ENCODE measurements at regions not wholly inside any gene's neighbourhood (a gene's known extent, or its start where the extent isn't known, plus 50 kb on each side); places are given as distances from the start of the nearest gene placed in this dataset.

- peaks cover 2% of the 10 kb centered on the region for H3K27me3 Mint-ChIP-seq (ENCODE audit: low read depth, unreplicated experiment)
- FAIRE-seq, result no peak
These were observed 85.5 kb downstream of the FAS start for GRCh38 chr10:89076120-89076519.

DNA sequence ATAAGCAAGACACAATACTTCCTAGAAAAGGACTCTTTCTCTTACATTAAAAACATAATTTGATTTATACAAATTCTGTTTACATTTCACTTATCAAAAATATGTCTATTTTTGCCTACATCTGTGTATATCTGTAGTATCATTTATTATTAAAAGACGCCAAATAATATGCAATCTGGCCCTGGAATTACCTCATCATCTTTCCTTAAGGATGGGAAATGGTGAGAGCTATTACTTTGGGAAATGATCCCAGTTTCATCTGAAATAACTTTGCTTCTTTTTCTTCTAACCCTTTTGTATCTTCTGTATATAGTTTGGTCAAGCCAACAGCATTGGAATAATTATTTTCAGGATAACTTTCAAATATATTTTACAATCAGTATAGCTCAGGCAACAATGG lies 85.0 kb downstream of the FAS start:
- no peak overlapping the region for H3K4me3 ChIP-seq (ENCODE audit: insufficient read depth, low read depth, low read length)
- H3K36me3 ChIP-seq (ENCODE audit: insufficient read depth, low read length), result no peaks in the 10 kb centered on the region
- peaks cover 10% of the 10 kb centered on the region for H3K4me1 ChIP-seq (ENCODE audit: insufficient read depth, low read length)
- no peak overlapping the region for H2AFZ ChIP-seq (ENCODE audit: low read depth, low read length)
- Mint-ChIP-seq H3K36me3 (ENCODE audit: low read depth, unreplicated experiment) (no peaks in the 10 kb centered on the region), H3K27me3 (ENCODE audit: low read depth, unreplicated experiment) (peaks cover 2% of the 10 kb centered on the region), H3K4me1 (ENCODE audit: low read depth, unreplicated experiment) (peaks cover 5% of the 10 kb centered on the region), H3K4me3 (ENCODE audit: unreplicated experiment) (no peak overlapping the region), H3K9me3 (ENCODE audit: unreplicated experiment) (no peaks in the 10 kb centered on the region), H3K27ac (ENCODE audit: unreplicated experiment) (no peak overlapping the region)
- H3K4me2 ChIP-seq (ENCODE audit: low read length), result no peak overlapping the region
- FAIRE-seq (no peak), DNase-seq (ENCODE audit: low read depth) (no peak)
- no peaks in the 10 kb centered on the region for H3K9me3 ChIP-seq (ENCODE audit: insufficient read depth, low read depth, low read length)
- H3K27ac ChIP-seq (ENCODE audit: low read depth, low read length), result no peak overlapping the region
- no peaks in the 10 kb centered on the region for H4K20me1 ChIP-seq (ENCODE audit: insufficient read depth, low read length)
- TF ChIP-seq EZH2 (IDR thresholded peaks at IDR 0.05; ENCODE audit: insufficient read depth, low read length), result no peak
- TF ChIP-seq, protein P1, sequence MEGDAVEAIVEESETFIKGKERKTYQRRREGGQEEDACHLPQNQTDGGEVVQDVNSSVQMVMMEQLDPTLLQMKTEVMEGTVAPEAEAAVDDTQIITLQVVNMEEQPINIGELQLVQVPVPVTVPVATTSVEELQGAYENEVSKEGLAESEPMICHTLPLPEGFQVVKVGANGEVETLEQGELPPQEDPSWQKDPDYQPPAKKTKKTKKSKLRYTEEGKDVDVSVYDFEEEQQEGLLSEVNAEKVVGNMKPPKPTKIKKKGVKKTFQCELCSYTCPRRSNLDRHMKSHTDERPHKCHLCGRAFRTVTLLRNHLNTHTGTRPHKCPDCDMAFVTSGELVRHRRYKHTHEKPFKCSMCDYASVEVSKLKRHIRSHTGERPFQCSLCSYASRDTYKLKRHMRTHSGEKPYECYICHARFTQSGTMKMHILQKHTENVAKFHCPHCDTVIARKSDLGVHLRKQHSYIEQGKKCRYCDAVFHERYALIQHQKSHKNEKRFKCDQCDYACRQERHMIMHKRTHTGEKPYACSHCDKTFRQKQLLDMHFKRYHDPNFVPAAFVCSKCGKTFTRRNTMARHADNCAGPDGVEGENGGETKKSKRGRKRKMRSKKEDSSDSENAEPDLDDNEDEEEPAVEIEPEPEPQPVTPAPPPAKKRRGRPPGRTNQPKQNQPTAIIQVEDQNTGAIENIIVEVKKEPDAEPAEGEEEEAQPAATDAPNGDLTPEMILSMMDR (IDR thresholded peaks at IDR 0.05; ENCODE audit: insufficient read depth, low read depth, low read length), result no peak
- H3K27me3 ChIP-seq (ENCODE audit: insufficient read depth, low read length), result no peaks in the 10 kb centered on the region
- no peaks in the 10 kb centered on the region for H3K79me2 ChIP-seq (ENCODE audit: insufficient read depth, low read length)
- H3K9ac ChIP-seq (ENCODE audit: low read length), result no peak overlapping the region

More at GRCh38 chr10:89076120-89076519, 85.5 kb downstream of the FAS start:
- DNase-seq (ENCODE audit: low read depth), result no peak
- Histone ChIP-seq H3K79me2 (ENCODE audit: insufficient read depth, low read length) (no peaks in the 10 kb centered on the region), H3K27me3 (ENCODE audit: insufficient read depth, low read length) (no peaks in the 10 kb centered on the region), H3K9me3 (ENCODE audit: insufficient read depth, low read depth, low read length) (no peaks in the 10 kb centered on the region), H3K27ac (ENCODE audit: low read depth, low read length) (no peak overlapping the region), H3K36me3 (ENCODE audit: insufficient read depth, low read length) (no peaks in the 10 kb centered on the region), H4K20me1 (ENCODE audit: insufficient read depth, low read length) (no peaks in the 10 kb centered on the region), H3K4me2 (ENCODE audit: low read length) (no peak overlapping the region), H3K4me3 (ENCODE audit: insufficient read depth, low read depth, low read length) (no peak overlapping the region), H3K9ac (ENCODE audit: low read length) (no peak overlapping the region), H3K4me1 (ENCODE audit: insufficient read depth, low read length) (peaks cover 10% of the 10 kb centered on the region), H2AFZ (ENCODE audit: low read depth, low read length) (no peak overlapping the region)
- Mint-ChIP-seq H3K9me3 (ENCODE audit: unreplicated experiment) (no peaks in the 10 kb centered on the region), H3K4me1 (ENCODE audit: low read depth, unreplicated experiment) (peaks cover 5% of the 10 kb centered on the region), H3K27ac (ENCODE audit: unreplicated experiment) (no peak overlapping the region), H3K36me3 (ENCODE audit: low read depth, unreplicated experiment) (no peaks in the 10 kb centered on the region), H3K4me3 (ENCODE audit: unreplicated experiment) (no peak overlapping the region)
- no peak for TF ChIP-seq EZH2 (IDR thresholded peaks at IDR 0.05; ENCODE audit: insufficient read depth, low read length)
- TF ChIP-seq, protein P1 (IDR thresholded peaks at IDR 0.05; ENCODE audit: insufficient read depth, low read depth, low read length), result no peak

DNA sequence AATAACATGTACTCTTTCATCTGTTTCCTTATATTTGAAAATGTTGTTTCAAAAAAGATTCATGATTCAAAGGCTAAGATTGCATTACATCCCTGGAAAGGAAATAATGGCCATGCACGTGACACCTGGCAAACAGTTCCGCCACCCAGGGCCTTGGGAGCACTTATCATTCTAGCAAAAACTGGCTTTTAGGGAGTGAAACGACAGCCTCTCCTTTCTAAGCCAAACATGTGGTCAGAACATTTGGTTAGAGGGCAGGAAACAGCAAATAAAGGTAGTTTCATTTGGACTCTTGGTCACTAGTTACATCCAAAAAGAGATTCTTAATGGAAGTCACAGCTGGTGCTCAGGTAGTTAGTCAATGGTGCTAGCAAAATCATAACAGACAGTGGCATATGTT lies 83.5 kb downstream of the FAS start:
- Mint-ChIP-seq H3K36me3 (ENCODE audit: low read depth, unreplicated experiment) (no peaks in the 10 kb centered on the region), H3K4me3 (ENCODE audit: unreplicated experiment) (no peak overlapping the region), H3K27me3 (ENCODE audit: low read depth, unreplicated experiment) (peaks cover 2% of the 10 kb centered on the region), H3K9me3 (ENCODE audit: unreplicated experiment) (no peaks in the 10 kb centered on the region), H3K27ac (ENCODE audit: unreplicated experiment) (no peak overlapping the region), H3K4me1 (ENCODE audit: low read depth, unreplicated experiment) (peaks cover 5% of the 10 kb centered on the region)
- no peak overlapping the region for H3K27ac ChIP-seq (ENCODE audit: low read depth, low read length)
- no peaks in the 10 kb centered on the region for H3K9me3 ChIP-seq (ENCODE audit: insufficient read depth, low read depth, low read length)
- H3K9ac ChIP-seq (ENCODE audit: low read length), result no peak overlapping the region
- no peaks in the 10 kb centered on the region for H3K36me3 ChIP-seq (ENCODE audit: insufficient read depth, low read length)
- TF ChIP-seq, protein P1 (IDR thresholded peaks at IDR 0.05; ENCODE audit: insufficient read depth, low read depth, low read length), result no peak
- TF ChIP-seq EZH2 (IDR thresholded peaks at IDR 0.05; ENCODE audit: insufficient read depth, low read length), result no peak
- FAIRE-seq (peak; percentile 9), DNase-seq (ENCODE audit: low read depth) (peak; percentile 46)
- peaks cover 10% of the 10 kb centered on the region for H3K4me1 ChIP-seq (ENCODE audit: insufficient read depth, low read length)
- H2AFZ ChIP-seq (ENCODE audit: low read depth, low read length), result no peak overlapping the region
- H3K4me2 ChIP-seq (ENCODE audit: low read length), result peak overlapping the region; percentile 11
- H4K20me1 ChIP-seq (ENCODE audit: insufficient read depth, low read length), result no peaks in the 10 kb centered on the region
- H3K79me2 ChIP-seq (ENCODE audit: insufficient read depth, low read length), result no peaks in the 10 kb centered on the region
- H3K4me3 ChIP-seq (ENCODE audit: insufficient read depth, low read depth, low read length), result no peak overlapping the region
- no peaks in the 10 kb centered on the region for H3K27me3 ChIP-seq (ENCODE audit: insufficient read depth, low read length)

All from astrocyte (in vitro differentiated cells and primary cell).